SKM-1 (cell line): ENCODE measurements at regions not wholly inside any gene's neighbourhood (a gene's known extent, or its start where the extent isn't known, plus 50 kb on each side); places are given as distances from the start of the nearest gene placed in this dataset.
"Not testable (repeated sequence)": the region's sequence is repeated elsewhere in the genome, so short reads cannot be mapped to it uniquely, and the experiment has no call there.

ENCODE experiments used
- DNase-seq: peaks from one replicate; lab custom pipeline; 2025; ENCODE audit not compliant: unreplicated experiment; lab: John Stamatoyannopoulos, UW

GRCh38 chr12:28689398-28690175, 459.5 kb upstream of the FAR2 start:
- no peak for DNase-seq

GRCh38 chr12:28693565-28694219, 455.4 kb upstream of the FAR2 start:
- DNase-seq = no peak

DNA sequence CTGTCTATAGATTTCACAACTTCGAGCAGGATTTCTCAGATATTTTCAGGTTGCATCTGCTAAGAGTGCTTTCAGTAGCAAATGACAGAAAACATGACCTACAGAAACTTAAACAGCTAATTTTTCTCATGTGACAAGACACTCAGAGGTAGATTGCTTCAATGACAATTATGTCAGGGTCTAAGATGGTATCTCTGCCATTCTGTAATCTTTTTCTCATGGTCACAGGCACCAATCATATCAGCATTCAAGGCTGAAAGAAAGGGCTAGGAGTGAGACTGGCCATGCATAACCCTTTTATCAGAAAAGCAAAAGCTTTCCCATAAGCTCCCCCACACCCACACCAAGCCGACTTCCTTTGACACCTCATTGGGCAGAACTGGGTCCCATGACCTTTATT, 450.5 kb upstream of the FAR2 start:
- no peak for DNase-seq

- DNase-seq = no peak
Observed at GRCh38 chr12:28699029-28699428, 450.0 kb upstream of the FAR2 start.

- DNase-seq = no peak
Observed at GRCh38 chr12:28700161-28700560, 448.9 kb upstream of the FAR2 start.

- no peak for DNase-seq
Observed at GRCh38 chr12:28704477-28705169, 444.5 kb upstream of the FAR2 start.

GRCh38 chr12:28708918-28709371, 440.1 kb upstream of the FAR2 start:
- DNase-seq = no peak

- no peak for DNase-seq
Observed at GRCh38 chr12:28709986-28710685, 438.9 kb upstream of the FAR2 start.

DNA sequence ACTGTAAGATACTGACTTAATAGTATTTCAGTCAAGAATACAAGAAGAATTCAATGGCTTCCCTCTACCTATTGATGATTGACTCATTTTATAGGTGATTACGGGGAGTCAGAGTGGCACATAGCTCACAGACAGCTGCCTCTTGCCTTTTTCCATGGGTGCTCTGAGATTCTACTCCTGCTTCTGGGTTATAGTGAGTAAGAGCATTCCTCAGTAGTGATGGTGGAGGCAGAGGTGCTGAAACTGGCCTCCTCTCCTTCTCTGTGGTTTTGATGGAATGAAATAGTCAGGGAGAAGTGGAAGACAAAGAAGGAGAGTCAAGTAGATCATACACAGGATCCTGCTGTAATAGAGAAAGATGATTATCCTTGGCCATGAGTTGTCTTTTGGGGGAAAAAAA, 438.2 kb upstream of the FAR2 start:
- no peak for DNase-seq

DNA sequence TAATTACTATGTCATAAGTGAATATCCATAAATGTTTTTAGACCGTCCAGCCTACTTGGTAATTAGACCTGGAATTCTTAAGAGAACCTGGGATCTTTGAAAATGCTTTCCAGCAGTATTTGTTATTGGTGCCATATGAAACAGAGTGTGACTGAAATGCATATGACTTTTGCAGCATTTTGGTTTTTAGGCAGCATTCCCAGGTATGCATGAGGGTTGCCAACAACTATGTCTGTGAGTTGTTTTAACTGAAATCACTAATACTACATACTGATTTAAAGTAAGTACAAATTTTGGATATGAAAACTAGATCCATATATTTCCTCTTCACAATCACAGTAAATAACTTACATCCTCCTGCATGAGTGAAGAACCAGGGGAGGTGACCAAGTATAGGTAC, 437.7 kb upstream of the FAR2 start:
- DNase-seq = no peak

DNA sequence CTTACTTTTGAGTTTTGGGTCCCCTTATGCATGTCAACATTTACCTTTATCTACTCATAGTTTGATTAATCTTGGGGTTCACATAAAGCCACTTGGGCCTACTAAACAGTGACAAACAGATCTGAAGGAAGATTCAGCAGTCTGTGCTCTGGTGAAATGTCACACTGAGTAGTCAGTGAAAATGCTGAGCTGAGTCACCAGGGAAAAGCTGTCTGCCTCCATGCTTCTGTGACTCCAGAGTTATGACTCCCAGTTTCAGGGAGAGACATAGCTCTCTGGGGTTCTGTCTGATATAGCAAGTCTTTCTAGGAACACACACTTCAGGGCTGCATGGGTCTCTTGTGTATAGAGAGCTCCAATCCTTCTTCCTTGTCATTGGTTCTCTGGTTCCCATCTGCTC, 406.3 kb upstream of the FAR2 start:
- no peak for DNase-seq

DNA sequence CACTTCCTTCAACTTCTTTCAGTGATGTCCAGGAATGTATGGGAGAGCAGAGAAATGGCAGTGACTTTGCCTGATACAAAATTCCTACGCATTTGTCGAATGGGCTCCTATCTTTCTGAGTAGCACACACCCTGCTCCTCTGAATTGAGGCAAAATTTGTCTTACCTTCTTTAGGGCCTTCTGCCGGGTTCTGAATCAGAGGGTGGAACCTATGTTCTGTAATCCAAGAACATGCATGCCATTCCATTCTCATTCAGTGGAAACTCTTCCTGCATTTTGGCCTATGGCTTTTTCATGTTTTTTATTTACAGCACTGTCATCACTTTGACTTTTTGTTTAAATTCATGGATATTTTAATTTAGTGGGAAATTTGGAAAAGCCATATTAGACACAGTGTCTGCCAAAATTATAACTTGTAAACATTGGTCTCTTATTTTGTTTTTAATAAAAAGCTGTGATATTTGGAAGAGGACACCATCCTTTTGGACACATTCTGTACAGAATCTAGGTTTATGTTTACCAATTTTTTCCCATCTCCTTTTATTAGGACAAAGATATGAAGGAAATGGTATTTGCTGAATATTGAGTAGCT, 402.2 kb upstream of the FAR2 start:
- no peak for DNase-seq

DNA sequence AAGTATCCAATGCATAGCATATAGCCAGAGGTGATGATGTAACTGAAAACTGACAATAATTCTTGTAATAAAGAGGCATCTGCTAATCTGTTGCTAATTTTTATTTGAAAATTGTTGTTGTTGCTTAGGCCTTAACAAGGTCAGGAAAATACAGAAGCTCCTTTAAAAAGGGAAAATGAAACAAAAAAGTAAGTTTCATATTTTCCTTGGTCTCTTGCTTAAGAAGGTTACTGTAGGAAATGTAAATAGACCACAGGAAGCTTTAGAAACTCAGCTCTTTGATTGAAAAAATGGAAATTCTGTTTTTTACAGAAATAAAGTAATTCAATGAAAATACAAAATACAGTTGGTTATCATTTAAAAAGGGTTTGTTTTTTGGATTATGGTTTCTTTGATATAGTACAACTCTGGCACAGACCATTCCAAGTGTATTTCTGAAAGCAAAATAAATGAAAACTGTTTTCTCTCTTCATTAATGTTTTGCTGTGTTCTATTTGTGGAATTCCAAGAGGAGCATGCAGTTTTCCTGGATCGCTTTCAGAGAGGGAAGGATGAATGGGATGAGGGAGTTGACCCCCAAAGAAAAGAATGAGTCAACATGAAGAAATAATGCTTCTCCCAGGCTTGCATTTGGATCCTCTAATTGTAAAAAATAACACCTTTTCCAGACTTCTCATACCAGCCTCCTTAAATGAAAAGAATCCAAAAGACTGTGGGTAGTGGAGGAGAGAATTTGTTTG, 398.0 kb upstream of the FAR2 start:
- DNase-seq = no peak

DNA sequence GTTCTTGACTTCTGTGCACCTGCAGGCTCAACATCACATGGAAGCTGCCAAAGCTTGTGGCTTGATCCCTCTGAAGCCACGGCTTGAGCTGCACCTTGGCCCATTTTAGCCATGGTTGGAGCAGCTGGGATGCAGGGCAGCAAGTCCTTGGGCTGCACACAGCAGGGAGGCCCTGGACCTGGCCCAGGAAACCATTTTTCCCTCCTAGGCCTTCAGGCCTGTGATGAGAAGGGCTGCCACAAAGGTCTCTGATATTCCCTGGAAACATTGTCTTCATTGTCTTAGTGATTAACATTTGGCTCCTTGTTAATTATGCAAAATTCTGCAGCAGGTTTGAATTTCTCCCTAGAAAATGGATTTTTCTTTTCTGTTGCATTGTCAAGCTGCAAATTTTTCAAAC, 394.1 kb upstream of the FAR2 start:
- DNase-seq = no peak

DNA sequence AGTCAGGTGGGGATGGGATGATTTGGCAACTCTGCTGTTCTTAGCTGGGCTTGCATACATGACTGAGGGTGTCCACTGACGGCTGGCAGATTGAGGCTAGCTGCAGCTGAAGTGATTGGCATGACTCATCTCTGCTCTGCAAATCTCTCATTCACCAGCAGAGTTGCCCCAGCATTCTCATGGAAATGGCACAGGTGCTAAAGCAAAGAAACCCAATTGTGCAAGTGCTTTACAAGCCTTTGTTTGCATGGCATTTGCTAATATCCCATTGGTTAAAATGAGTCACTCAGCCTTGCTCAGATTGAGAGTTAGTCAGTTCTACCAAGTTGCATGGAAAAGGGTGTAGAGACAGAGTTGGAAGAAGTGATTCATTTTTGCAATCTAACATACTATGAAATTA, 389.7 kb upstream of the FAR2 start:
- no peak for DNase-seq

GRCh38 chr12:28760040-28760903, 388.8 kb upstream of the FAR2 start:
- not testable (repeated sequence) for DNase-seq

DNA sequence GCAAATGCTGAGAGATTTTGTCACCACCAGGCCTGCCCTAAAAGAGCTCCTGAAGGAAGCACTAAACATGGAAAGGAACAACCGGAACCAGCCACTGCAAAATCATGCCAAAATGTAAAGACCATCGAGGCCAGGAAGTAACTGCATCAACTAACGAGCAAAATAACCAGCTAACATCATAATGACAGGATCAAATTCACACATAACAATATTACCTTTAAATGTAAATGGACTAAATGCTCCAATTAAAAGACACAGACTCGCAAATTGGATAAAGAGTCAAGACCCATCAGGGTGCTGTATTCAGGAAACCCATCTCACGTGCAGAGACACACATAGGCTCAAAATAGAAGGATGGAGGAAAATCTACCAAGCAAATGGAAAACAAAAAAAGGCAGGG, 387.2 kb upstream of the FAR2 start:
- DNase-seq = not testable (repeated sequence)

DNA sequence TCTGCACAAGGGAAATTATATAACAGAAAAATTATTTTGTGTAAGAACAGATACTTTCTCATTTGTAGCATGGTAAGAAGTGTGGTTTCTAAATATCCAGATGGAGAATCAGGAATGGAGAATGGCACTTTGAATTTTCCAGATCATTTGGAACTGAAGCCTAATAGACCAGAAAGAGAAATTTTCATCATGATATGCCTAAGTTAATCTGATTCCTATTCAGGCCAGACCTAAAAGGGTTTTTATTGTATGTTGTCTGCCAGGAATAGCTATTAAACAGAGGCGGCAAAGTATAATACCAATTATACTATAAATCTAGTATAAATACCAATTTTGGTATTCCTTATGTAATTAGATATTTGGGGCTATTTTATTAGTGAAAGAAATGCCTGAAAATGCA, 382.7 kb upstream of the FAR2 start:
- DNase-seq = no peak

DNA sequence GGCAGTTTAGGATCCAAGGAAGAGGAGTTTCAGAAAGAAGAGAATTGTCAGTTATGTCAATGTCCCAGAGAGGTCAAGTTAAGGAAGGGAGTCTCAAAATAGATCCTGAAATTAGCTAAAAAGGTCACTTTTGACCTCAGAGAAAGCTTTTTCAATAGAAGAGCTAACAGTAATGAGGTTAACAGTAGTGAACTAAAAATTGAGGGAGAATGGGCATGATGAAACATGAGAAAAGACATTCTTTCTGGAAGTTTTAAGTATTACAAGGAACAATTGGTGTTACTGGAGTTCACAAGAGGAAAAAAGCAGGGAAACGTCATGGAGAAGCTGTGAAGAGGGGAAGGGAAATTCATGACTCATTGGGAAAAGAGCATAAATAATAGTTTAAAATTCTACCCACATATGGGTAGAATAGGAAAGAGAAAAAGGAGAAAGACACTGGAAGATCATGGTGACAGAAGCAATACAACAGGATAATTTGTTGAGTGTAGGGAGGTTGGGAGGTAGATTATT, 381.2 kb upstream of the FAR2 start:
- DNase-seq = no peak
